H4 (cell line): ENCODE measurements at regions not wholly inside any gene's neighbourhood (a gene's known extent, or its start where the extent isn't known, plus 50 kb on each side); places are given as distances from the start of the nearest gene placed in this dataset.

ENCODE experiments used
- DNase-seq: peaks from one replicate; pipeline ENCODE4 v3.0.0-alpha.2; 2015; ENCODE audit warnings: low spot score

GRCh38 chrX:146144039-146144438 lies 326.4 kb downstream of the SLITRK2 start:
- DNase-seq, result no peak

- no peak for DNase-seq
These were observed 336.6 kb downstream of the SLITRK2 start for GRCh38 chrX:146154191-146154590.

GRCh38 chrX:146160443-146161203 lies 343.0 kb downstream of the SLITRK2 start:
- no peak for DNase-seq

- DNase-seq, result no peak
These were observed 356.1 kb downstream of the SLITRK2 start for GRCh38 chrX:146173742-146174141.

GRCh38 chrX:146181858-146182257 lies 364.2 kb downstream of the SLITRK2 start:
- DNase-seq, result no peak

- DNase-seq, result peak; percentile 9
These were observed 368.9 kb downstream of the SLITRK2 start for GRCh38 chrX:146186540-146186939.

GRCh38 chrX:146189371-146189770 lies 371.7 kb downstream of the SLITRK2 start:
- no peak for DNase-seq

- no peak for DNase-seq
These were observed 391.2 kb downstream of the SLITRK2 start for GRCh38 chrX:146208821-146209220.

- DNase-seq, result peak; percentile 31
These were observed 406.8 kb downstream of the SLITRK2 start for GRCh38 chrX:146224442-146224841.

GRCh38 chrX:146238173-146238572 lies 420.5 kb downstream of the SLITRK2 start:
- DNase-seq, result no peak

- DNase-seq, result no peak
These were observed 424.3 kb downstream of the SLITRK2 start for GRCh38 chrX:146241902-146242301.

GRCh38 chrX:146243041-146243440 lies 425.4 kb downstream of the SLITRK2 start:
- DNase-seq, result peak; percentile 3

- DNase-seq, result no peak
These were observed 441.6 kb downstream of the SLITRK2 start for GRCh38 chrX:146259207-146259606.

GRCh38 chrX:146264763-146265375 lies 447.2 kb downstream of the SLITRK2 start:
- no peak for DNase-seq

GRCh38 chrX:146278381-146278780 lies 460.8 kb downstream of the SLITRK2 start:
- peak; percentile 29 for DNase-seq
